ENCODE measurements at regions not wholly inside any gene's neighbourhood (a gene's known extent, or its start where the extent isn't known, plus 50 kb on each side); places are given as distances from the start of the nearest gene placed in this dataset.

GRCh38 chr1:185404907-185405568 is 88.0 kb upstream of the IVNS1ABP start (continued):
- TF ChIP-seq ARID4A (CRISPR knock-in tag; IDR thresholded peaks at IDR 0.05; ENCODE audit: borderline replicate concordance) (no peak), ZBTB39 (CRISPR knock-in tag; IDR thresholded peaks at IDR 0.05) (no peak), SOX6 (IDR thresholded peaks at IDR 0.05) (no peak), SOX6 (CRISPR knock-in tag; IDR thresholded peaks at IDR 0.05) (no peak), GABPB1 (CRISPR knock-in tag; IDR thresholded peaks at IDR 0.05) (no peak)
- TF ChIP-seq, protein P1, sequence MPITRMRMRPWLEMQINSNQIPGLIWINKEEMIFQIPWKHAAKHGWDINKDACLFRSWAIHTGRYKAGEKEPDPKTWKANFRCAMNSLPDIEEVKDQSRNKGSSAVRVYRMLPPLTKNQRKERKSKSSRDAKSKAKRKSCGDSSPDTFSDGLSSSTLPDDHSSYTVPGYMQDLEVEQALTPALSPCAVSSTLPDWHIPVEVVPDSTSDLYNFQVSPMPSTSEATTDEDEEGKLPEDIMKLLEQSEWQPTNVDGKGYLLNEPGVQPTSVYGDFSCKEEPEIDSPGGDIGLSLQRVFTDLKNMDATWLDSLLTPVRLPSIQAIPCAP (CRISPR knock-in tag; IDR thresholded peaks at IDR 0.05; ENCODE audit: low read depth), result no peak
